ENCODE measurements at regions not wholly inside any gene's neighbourhood (a gene's known extent, or its start where the extent isn't known, plus 50 kb on each side); places are given as distances from the start of the nearest gene placed in this dataset.

- WGBS, 2 donors = 50 to 73% methylated on average over 2 of the region's 2 CpGs
- no peaks in the 10 kb centered on the region for H3K4me1 ChIP-seq
- no peak overlapping the region for H3K4me3 ChIP-seq
- TF ChIP-seq POLR2A (IDR thresholded peaks at IDR 0.05) (no peak), CTCF (IDR thresholded peaks at IDR 0.05) (no peak)
- H3K27me3 ChIP-seq = no peaks in the 10 kb centered on the region
- no peaks in the 10 kb centered on the region for H3K9me3 ChIP-seq
- no peak for DNase-seq
- no peaks in the 10 kb centered on the region for H3K36me3 ChIP-seq (ENCODE audit: low read depth, missing control alignments)
- intact Hi-C loops (cut with DNase I; ENCODE audit: low total_unique reads) = no loop called here
- H3K27ac ChIP-seq = no peak overlapping the region
Measured at GRCh38 chr1:172813330-172813729, 154.4 kb downstream of the FASLG start.

GRCh38 chr1:172814428-172814827, 155.5 kb downstream of the FASLG start:
- Histone ChIP-seq H3K27ac (no peak overlapping the region), H3K9me3 (no peaks in the 10 kb centered on the region), H3K4me3 (no peak overlapping the region), H3K36me3 (ENCODE audit: low read depth, missing control alignments) (no peaks in the 10 kb centered on the region), H3K27me3 (no peaks in the 10 kb centered on the region), H3K4me1 (no peaks in the 10 kb centered on the region)
- WGBS, 2 donors = 56 to 77% methylated on average over 2 of the region's 2 CpGs
- intact Hi-C loops (cut with DNase I; ENCODE audit: low total_unique reads) = no loop called here
- no peak for DNase-seq
- TF ChIP-seq POLR2A (IDR thresholded peaks at IDR 0.05) (no peak), CTCF (IDR thresholded peaks at IDR 0.05) (no peak)

- intact Hi-C loops (cut with DNase I; ENCODE audit: low total_unique reads) = no loop called here
- Histone ChIP-seq H3K4me3 (no peak overlapping the region), H3K4me1 (no peaks in the 10 kb centered on the region), H3K36me3 (ENCODE audit: low read depth, missing control alignments) (no peaks in the 10 kb centered on the region), H3K27me3 (no peaks in the 10 kb centered on the region), H3K27ac (no peak overlapping the region), H3K9me3 (no peaks in the 10 kb centered on the region)
- no peak for DNase-seq
- TF ChIP-seq POLR2A (IDR thresholded peaks at IDR 0.05) (no peak), CTCF (IDR thresholded peaks at IDR 0.05) (no peak)
Measured at GRCh38 chr1:172815740-172816139, 156.8 kb downstream of the FASLG start.

- intact Hi-C loops (cut with DNase I; ENCODE audit: low total_unique reads) = no loop called here
- 75% methylated on average over 6 of the region's 6 CpGs for WGBS, 2 donors
- Histone ChIP-seq H3K9me3 (no peaks in the 10 kb centered on the region), H3K36me3 (ENCODE audit: low read depth, missing control alignments) (no peaks in the 10 kb centered on the region), H3K27me3 (no peaks in the 10 kb centered on the region), H3K27ac (no peak overlapping the region), H3K4me1 (no peaks in the 10 kb centered on the region), H3K4me3 (no peak overlapping the region)
- TF ChIP-seq POLR2A (IDR thresholded peaks at IDR 0.05) = no peak
- no peak for TF ChIP-seq CTCF (IDR thresholded peaks at IDR 0.05)
- no peak for DNase-seq
Measured at GRCh38 chr1:172818841-172819527, 160.1 kb downstream of the FASLG start.

- intact Hi-C loops (cut with DNase I; ENCODE audit: low total_unique reads) = loop anchor here (10.0 kb wide), 1 partner anchor 374 kb away; no protein-coding TSS in a partner anchor
- H3K27ac ChIP-seq = no peak overlapping the region
- no peak overlapping the region for H3K4me3 ChIP-seq
- no peaks in the 10 kb centered on the region for H3K4me1 ChIP-seq
- no peaks in the 10 kb centered on the region for H3K9me3 ChIP-seq
- H3K36me3 ChIP-seq (ENCODE audit: low read depth, missing control alignments) = no peaks in the 10 kb centered on the region
- WGBS, 2 donors = 84 to 85% methylated on average over 4 of the region's 4 CpGs
- no peak for DNase-seq
- no peak for TF ChIP-seq CTCF (IDR thresholded peaks at IDR 0.05)
- no peaks in the 10 kb centered on the region for H3K27me3 ChIP-seq
Measured at GRCh38 chr1:172820475-172821158, 161.7 kb downstream of the FASLG start.
